Esophagus (tissue), 2 donors: ENCODE measurements at regions not wholly inside any gene's neighbourhood (a gene's known extent, or its start where the extent isn't known, plus 50 kb on each side); places are given as distances from the start of the nearest gene placed in this dataset.

Source experiments
- H3K27ac ChIP-seq, 2 donors: one replicate each; pipeline ENCODE4 v1.5.1; 2013; ENCODE audit warnings: low read depth in 2 of 2, mild to moderate bottlenecking in 2 of 2, inconsistent platforms in 1 of 2, low read length in 1 of 2, moderate library complexity in 1 of 2
- H3K27me3 ChIP-seq, 2 donors: one replicate each; pipeline ENCODE4 v1.6.1; 2013; ENCODE audit warnings: low read length in 2 of 2, control low read depth in 1 of 2, mild to moderate bottlenecking in 1 of 2; ENCODE audit not compliant: insufficient read depth in 2 of 2, control insufficient read depth in 1 of 2
- H3K36me3 ChIP-seq, 2 donors: one replicate each; pipeline ENCODE4 v1.6.1; 2013; ENCODE audit warnings: low read length in 1 of 2; ENCODE audit not compliant: control insufficient read depth in 2 of 2, insufficient read depth in 2 of 2
- H3K4me1 ChIP-seq, 2 donors: one replicate each; pipeline ENCODE4 v1.6.1; 2013; ENCODE audit warnings: low read length in 1 of 2; ENCODE audit not compliant: control insufficient read depth in 2 of 2, insufficient read depth in 2 of 2
- H3K4me3 ChIP-seq, 2 donors: one replicate each; pipeline ENCODE4 v1.5.1; 2013; ENCODE audit warnings: low read length in 2 of 2, mild to moderate bottlenecking in 2 of 2, low read depth in 1 of 2, moderate library complexity in 1 of 2
- H3K9me3 ChIP-seq, 2 donors: one replicate each; pipeline ENCODE4 v1.6.1; 2013; ENCODE audit warnings: mild to moderate bottlenecking in 2 of 2, low read depth in 1 of 2, low read length in 1 of 2, moderate library complexity in 1 of 2; ENCODE audit not compliant: control insufficient read depth in 2 of 2, insufficient read depth in 1 of 2
- WGBS, 2 donors: extraction: QIAGEN DNeasy Blood & Tissue Kit; methylation state at CpG; one replicate each; pipeline ENCODE4 v1.1.7; 2013; 5-methylcytosine and 5-hydroxymethylcytosine counted together
- donor health status: healthy with polysubstance abuse.
- donor health status: Bipolar disorder and iron deficiency.

DNA sequence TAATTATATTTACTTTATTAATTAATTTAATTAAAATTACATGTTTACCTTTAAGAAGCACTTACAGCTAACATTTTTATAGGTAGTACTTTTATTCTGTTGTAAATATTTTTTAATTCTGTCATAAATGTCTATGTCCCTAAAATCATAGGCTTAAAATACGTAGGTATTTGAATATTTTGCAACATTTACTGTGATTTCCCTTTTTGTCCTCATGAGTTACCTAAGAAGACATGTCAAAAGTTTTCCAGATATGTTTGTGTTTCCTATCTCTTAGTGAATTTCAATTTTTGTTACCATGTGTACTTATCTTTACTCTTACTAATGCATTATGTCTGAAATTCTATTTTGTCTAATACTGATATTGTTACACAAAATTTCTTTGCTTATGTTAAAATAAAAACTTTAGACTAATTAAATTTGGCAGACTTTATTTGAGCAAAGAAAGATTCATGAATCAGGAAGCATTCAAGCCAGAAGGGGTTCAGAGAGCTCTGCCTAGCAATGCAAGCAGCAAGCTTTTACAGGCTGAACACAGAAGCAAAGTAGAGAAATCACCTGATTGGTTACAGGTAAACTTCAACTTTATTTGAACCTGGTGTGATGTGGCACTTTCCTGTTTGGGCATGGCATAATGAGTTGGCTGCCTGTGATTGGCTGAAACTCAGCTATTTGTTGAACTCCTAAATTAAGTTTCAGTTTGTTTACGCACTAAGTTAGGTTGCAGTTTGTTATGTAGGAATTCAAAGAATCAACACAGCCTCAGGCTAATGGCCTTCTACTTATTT is 123.2 kb upstream of the TMEM170B start:
- peaks cover 0 to 2% of the 10 kb centered on the region in 2 donors for H3K9me3 ChIP-seq
- H3K4me1 ChIP-seq: no peaks in the 10 kb centered on the region
- H3K27me3 ChIP-seq: no peaks in the 10 kb centered on the region
- WGBS, 2 donors: 65 to 73% methylated on average over 2 of the region's 2 CpGs
- H3K4me3 ChIP-seq: no peak overlapping the region
- H3K36me3 ChIP-seq: no peaks in the 10 kb centered on the region
- no peak overlapping the region for H3K27ac ChIP-seq

DNA sequence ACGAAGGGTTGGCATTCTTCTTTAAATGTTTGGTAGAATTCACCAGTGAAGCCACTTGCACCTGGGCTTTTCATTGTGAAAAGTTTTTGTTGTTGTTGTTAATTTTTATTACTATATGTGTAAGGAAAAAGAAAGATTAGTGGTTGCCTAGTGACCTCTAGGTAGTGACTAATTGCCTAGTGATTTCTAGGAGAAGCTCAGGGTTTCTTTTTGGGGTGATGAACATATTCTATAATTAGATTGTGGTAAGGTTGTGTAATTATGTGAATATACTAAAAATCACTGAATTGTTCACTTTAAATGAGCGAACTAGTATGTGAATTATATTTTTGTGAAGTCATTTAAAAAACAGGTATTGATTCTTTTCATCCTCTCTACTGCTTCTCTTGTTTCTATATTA is 123.8 kb upstream of the TMEM170B start:
- 81 to 87% methylated on average over 2 of the region's 2 CpGs for WGBS, 2 donors

DNA sequence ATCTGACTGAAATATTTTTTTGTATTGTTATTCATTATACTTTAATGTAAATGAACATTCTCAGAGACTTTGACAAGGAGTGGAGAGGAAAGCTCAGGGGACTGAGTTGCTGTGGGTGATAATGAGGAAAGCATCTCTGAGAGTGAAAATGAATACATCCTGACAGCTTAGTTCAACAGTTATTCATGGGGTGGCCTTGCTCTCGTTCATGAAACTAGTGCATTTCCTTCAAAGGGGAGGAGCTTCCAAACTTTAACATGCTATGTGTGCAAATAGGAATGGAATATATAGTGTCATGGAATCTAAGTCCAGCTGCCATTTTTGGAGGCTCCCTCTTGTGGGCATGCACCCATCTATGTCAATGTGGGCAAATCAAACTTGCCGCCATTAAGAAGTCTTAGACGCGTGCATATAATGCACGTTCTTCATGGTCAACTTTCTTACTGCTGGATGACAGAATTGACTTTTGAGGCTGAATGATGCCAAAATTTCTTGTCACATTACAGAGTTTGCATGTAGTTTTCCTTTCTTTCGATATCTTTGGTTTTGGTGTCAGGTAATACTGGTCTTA is 124.3 kb upstream of the TMEM170B start:
- WGBS, 2 donors: 94% methylated on average over 6 of the region's 6 CpGs
- no peaks in the 10 kb centered on the region for H3K36me3 ChIP-seq
- H3K9me3 ChIP-seq: peaks cover 0 to 2% of the 10 kb centered on the region in 2 donors
- no peak overlapping the region for H3K4me3 ChIP-seq
- no peaks in the 10 kb centered on the region for H3K4me1 ChIP-seq
- H3K27me3 ChIP-seq: no peaks in the 10 kb centered on the region
- H3K27ac ChIP-seq: no peak overlapping the region

More for the DNA sequence above, 123.8 kb upstream of the TMEM170B start:
- peaks cover 0 to 2% of the 10 kb centered on the region in 2 donors for H3K9me3 ChIP-seq
- H3K4me3 ChIP-seq: no peak overlapping the region
- H3K27me3 ChIP-seq: no peaks in the 10 kb centered on the region
- H3K36me3 ChIP-seq: no peaks in the 10 kb centered on the region
- H3K27ac ChIP-seq: no peak overlapping the region
- no peaks in the 10 kb centered on the region for H3K4me1 ChIP-seq

GRCh38 chr6:11412616-11413015 is 124.9 kb upstream of the TMEM170B start:
- Histone ChIP-seq H3K36me3 (no peaks in the 10 kb centered on the region), H3K9me3 (peaks cover 0 to 2% of the 10 kb centered on the region in 2 donors), H3K27me3 (no peaks in the 10 kb centered on the region), H3K4me3 (no peak overlapping the region), H3K27ac (no peak overlapping the region), H3K4me1 (no peaks in the 10 kb centered on the region)
- WGBS, 2 donors: 87 to 89% methylated on average over 3 of the region's 3 CpGs

GRCh38 chr6:11412011-11412424 is 125.5 kb upstream of the TMEM170B start:
- WGBS, 2 donors: 62 to 70% methylated on average over 2 of the region's 2 CpGs
- H3K36me3 ChIP-seq: no peaks in the 10 kb centered on the region
- no peak overlapping the region for H3K27ac ChIP-seq
- H3K4me1 ChIP-seq: no peaks in the 10 kb centered on the region
- peaks cover 0 to 2% of the 10 kb centered on the region in 2 donors for H3K9me3 ChIP-seq
- H3K27me3 ChIP-seq: no peaks in the 10 kb centered on the region
- H3K4me3 ChIP-seq: no peak overlapping the region

- Histone ChIP-seq H3K4me1 (no peaks in the 10 kb centered on the region), H3K27me3 (no peaks in the 10 kb centered on the region), H3K27ac (no peak overlapping the region), H3K4me3 (no peak overlapping the region), H3K9me3 (no peaks in the 10 kb centered on the region), H3K36me3 (no peaks in the 10 kb centered on the region)
- WGBS, 2 donors: 75 to 81% methylated on average over 3 of the region's 3 CpGs
Measured at GRCh38 chr6:11411593-11411992, 126.0 kb upstream of the TMEM170B start.

DNA sequence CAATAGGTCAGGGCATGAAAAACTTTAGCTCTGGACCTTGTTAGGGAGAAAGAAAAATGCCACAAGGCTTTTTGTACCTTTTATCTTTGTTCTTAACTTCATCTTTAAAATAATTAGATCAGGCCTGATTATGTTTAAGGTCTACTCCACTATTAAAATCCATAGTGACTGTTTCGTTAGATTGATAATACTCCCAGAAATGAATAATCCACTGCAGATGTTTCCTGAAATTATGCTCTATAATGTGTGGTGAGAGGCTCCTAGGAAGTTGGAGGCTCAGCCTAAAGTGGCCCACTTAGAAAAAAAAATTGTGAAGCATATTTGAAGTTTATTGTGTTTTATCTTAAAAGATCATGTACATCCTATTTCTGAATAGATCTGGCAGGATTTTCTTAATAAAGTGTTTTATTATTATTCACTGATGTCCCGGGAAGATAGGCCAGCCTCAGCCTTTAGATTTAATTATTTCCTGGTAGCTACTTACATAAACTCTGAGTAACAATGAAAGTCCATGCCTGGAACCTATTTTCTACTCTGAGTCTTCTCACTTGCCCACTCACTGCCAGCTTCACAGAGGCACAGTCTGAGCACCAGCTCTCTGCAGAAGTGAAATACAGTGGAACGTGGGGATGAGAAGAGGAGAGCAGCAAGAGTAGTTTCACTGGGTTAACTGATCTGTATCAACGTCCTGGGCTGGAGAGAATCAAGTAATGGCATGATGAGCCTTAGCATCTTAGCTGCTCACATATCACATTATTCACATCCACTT is 126.8 kb upstream of the TMEM170B start:
- H3K4me3 ChIP-seq: no peak overlapping the region
- no peaks in the 10 kb centered on the region for H3K27me3 ChIP-seq
- WGBS, 2 donors: 61 to 62% methylated on average over 4 of the region's 4 CpGs
- H3K9me3 ChIP-seq: no peaks in the 10 kb centered on the region
- no peak overlapping the region for H3K27ac ChIP-seq
- H3K4me1 ChIP-seq: no peaks in the 10 kb centered on the region
- H3K36me3 ChIP-seq: no peaks in the 10 kb centered on the region

DNA sequence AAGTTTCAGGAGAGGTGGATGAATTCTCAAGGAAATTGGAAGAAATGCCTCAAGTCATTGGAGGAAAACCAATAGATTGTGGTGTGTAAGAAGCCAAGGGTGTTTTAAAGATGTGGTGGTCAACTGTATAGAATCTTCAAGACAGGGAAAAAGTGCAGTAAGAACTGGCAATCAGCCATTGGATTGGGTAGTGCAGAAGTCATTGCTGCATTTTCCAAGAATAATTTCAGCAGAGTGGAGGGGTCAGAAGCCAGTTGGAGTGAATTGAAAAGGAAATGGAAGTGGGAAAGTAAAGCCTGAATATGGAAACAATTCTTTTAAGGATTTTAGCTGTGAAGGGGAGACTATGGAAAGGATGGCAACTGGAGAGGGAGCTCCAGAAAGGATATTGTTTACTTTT is 128.2 kb upstream of the TMEM170B start:
- Histone ChIP-seq H3K4me3 (no peak overlapping the region), H3K27me3 (no peaks in the 10 kb centered on the region), H3K27ac (no peak overlapping the region), H3K4me1 (no peaks in the 10 kb centered on the region), H3K9me3 (no peaks in the 10 kb centered on the region), H3K36me3 (no peaks in the 10 kb centered on the region)

DNA sequence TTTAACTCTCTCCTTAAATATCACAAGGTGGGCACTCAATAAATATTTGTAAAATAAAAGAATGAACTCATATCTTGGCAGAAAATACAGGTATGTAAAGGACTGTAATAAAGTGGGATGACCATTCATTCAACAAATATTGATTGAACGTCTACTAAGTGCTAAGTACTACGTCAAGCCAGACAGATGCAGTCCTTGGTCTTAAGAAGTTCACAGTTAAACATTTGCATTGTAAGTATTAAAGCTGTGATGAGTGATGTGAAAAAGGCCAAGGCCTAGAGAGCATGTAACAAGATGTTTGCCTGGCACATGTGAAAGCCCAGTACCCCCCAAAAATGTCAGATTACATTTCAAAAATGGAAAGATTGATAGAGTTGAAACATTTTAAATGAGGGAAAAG is 130.1 kb upstream of the TMEM170B start:
- no peaks in the 10 kb centered on the region for H3K9me3 ChIP-seq
- no peaks in the 10 kb centered on the region for H3K36me3 ChIP-seq
- H3K4me3 ChIP-seq: no peak overlapping the region
- H3K27me3 ChIP-seq: no peaks in the 10 kb centered on the region
- WGBS, 2 donors: 88 to 95% methylated on average over 2 of the region's 2 CpGs
- no peaks in the 10 kb centered on the region for H3K4me1 ChIP-seq
- no peak overlapping the region for H3K27ac ChIP-seq
